ENCODE measurements at regions not wholly inside any gene's neighbourhood (a gene's known extent, or its start where the extent isn't known, plus 50 kb on each side); places are given as distances from the start of the nearest gene placed in this dataset.
A peak's percentile ranks its signal among the peaks of the same experiment; 100 is the strongest.

GRCh38 chr6:54706844-54707605 is 139.5 kb upstream of the FAM83B start:
- TF ChIP-seq, protein P1, sequence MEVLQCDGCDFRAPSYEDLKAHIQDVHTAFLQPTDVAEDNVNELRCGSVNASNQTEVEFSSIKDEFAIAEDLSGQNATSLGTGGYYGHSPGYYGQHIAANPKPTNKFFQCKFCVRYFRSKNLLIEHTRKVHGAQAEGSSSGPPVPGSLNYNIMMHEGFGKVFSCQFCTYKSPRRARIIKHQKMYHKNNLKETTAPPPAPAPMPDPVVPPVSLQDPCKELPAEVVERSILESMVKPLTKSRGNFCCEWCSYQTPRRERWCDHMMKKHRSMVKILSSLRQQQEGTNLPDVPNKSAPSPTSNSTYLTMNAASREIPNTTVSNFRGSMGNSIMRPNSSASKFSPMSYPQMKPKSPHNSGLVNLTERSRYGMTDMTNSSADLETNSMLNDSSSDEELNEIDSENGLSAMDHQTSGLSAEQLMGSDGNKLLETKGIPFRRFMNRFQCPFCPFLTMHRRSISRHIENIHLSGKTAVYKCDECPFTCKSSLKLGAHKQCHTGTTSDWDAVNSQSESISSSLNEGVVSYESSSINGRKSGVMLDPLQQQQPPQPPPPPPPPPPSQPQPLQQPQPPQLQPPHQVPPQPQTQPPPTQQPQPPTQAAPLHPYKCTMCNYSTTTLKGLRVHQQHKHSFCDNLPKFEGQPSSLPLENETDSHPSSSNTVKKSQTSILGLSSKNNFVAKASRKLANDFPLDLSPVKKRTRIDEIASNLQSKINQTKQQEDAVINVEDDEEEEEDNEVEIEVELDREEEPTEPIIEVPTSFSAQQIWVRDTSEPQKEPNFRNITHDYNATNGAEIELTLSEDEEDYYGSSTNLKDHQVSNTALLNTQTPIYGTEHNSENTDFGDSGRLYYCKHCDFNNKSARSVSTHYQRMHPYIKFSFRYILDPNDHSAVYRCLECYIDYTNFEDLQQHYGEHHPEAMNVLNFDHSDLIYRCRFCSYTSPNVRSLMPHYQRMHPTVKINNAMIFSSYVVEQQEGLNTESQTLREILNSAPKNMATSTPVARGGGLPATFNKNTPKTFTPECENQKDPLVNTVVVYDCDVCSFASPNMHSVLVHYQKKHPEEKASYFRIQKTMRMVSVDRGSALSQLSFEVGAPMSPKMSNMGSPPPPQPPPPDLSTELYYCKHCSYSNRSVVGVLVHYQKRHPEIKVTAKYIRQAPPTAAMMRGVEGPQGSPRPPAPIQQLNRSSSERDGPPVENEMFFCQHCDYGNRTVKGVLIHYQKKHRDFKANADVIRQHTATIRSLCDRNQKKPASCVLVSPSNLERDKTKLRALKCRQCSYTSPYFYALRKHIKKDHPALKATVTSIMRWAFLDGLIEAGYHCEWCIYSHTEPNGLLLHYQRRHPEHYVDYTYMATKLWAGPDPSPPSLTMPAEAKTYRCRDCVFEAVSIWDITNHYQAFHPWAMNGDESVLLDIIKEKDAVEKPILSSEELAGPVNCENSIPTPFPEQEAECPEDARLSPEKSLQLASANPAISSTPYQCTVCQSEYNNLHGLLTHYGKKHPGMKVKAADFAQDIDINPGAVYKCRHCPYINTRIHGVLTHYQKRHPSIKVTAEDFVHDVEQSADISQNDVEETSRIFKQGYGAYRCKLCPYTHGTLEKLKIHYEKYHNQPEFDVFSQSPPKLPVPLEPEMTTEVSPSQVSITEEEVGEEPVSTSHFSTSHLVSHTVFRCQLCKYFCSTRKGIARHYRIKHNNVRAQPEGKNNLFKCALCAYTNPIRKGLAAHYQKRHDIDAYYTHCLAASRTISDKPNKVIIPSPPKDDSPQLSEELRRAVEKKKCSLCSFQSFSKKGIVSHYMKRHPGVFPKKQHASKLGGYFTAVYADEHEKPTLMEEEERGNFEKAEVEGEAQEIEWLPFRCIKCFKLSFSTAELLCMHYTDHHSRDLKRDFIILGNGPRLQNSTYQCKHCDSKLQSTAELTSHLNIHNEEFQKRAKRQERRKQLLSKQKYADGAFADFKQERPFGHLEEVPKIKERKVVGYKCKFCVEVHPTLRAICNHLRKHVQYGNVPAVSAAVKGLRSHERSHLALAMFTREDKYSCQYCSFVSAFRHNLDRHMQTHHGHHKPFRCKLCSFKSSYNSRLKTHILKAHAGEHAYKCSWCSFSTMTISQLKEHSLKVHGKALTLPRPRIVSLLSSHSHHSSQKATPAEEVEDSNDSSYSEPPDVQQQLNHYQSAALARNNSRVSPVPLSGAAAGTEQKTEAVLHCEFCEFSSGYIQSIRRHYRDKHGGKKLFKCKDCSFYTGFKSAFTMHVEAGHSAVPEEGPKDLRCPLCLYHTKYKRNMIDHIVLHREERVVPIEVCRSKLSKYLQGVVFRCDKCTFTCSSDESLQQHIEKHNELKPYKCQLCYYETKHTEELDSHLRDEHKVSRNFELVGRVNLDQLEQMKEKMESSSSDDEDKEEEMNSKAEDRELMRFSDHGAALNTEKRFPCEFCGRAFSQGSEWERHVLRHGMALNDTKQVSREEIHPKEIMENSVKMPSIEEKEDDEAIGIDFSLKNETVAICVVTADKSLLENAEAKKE (CRISPR knock-in tag; IDR thresholded peaks at IDR 0.05), result peak; percentile 78
- TF ChIP-seq NANOG (IDR thresholded peaks at IDR 0.05; ENCODE audit: borderline replicate concordance) (no peak), EZH2phosphoT487 (IDR thresholded peaks at IDR 0.05; ENCODE audit: unreplicated experiment) (no peak), CTCF (conservative IDR thresholded peaks at IDR 0.05; ENCODE audit: low read depth in 2 of 2) (no peak)
- Histone ChIP-seq H3K27ac (ENCODE audit: low read depth) (no peak overlapping the region), H4K20me1 (replicated peaks; ENCODE audit: insufficient read depth) (no peaks in the 10 kb centered on the region), H3K79me2 (replicated peaks; ENCODE audit: insufficient read depth) (no peaks in the 10 kb centered on the region), H3K4me1 (ENCODE audit: insufficient read depth) (peaks cover 41% of the 10 kb centered on the region), H3K4me2 (peak overlapping the region; percentile 29), H3K9me2 (ENCODE audit: insufficient read depth) (no peaks in the 10 kb centered on the region; the same call in 1 of the 2 replicates), H3K4me3 (no peak overlapping the region), H3K36me3 (ENCODE audit: insufficient read depth) (no peaks in the 10 kb centered on the region), H3K27me3 (ENCODE audit: insufficient read depth) (no peaks in the 10 kb centered on the region), H3F3A (replicated peaks; ENCODE audit: low read depth) (no peaks in the 10 kb centered on the region), H2AFZ (peak overlapping the region; percentile 24; the same call in 1 of the 2 replicates)
- H3K9me3 Mint-ChIP-seq, result no peaks in the 10 kb centered on the region
- ATAC-seq, result peak; percentile 58
- no peaks in the 10 kb centered on the region for H3K27me3 Mint-ChIP-seq (ENCODE audit: insufficient read depth, low read depth, poor library complexity)
- no peaks in the 10 kb centered on the region for H3K36me3 Mint-ChIP-seq (ENCODE audit: low read depth)
- H3K4me3 Mint-ChIP-seq, result no peak overlapping the region
- DNase-seq (ENCODE audit: low spot score), result peak; percentile 20
- no peak overlapping the region for H3K27ac Mint-ChIP-seq
- peaks cover 22% of the 10 kb centered on the region for H3K4me1 Mint-ChIP-seq
